ENCODE measurements at regions not wholly inside any gene's neighbourhood (a gene's known extent, or its start where the extent isn't known, plus 50 kb on each side); places are given as distances from the start of the nearest gene placed in this dataset.
"Not testable (repeated sequence)": the region's sequence is repeated elsewhere in the genome, so short reads cannot be mapped to it uniquely, and the experiment has no call there.

- DNase-seq (ENCODE audit: low read depth): no peak
Measured at GRCh38 chr10:11667756-11668155, 56.3 kb upstream of the USP6NL start.

GRCh38 chr10:11663763-11664555 is 52.5 kb upstream of the USP6NL start:
- no peak for DNase-seq (ENCODE audit: low read depth)

- DNase-seq (ENCODE audit: low read depth): not testable (repeated sequence)
Measured at GRCh38 chr10:11663126-11663515, 51.7 kb upstream of the USP6NL start.

GRCh38 chr10:11661441-11661840 is 50.0 kb upstream of the USP6NL start:
- no peak for DNase-seq (ENCODE audit: low read depth)

All from RPMI7951 (cell line).